ENCODE measurements at regions not wholly inside any gene's neighbourhood (a gene's known extent, or its start where the extent isn't known, plus 50 kb on each side); places are given as distances from the start of the nearest gene placed in this dataset.
A peak's percentile ranks its signal among the peaks of the same experiment; 100 is the strongest.

DNA sequence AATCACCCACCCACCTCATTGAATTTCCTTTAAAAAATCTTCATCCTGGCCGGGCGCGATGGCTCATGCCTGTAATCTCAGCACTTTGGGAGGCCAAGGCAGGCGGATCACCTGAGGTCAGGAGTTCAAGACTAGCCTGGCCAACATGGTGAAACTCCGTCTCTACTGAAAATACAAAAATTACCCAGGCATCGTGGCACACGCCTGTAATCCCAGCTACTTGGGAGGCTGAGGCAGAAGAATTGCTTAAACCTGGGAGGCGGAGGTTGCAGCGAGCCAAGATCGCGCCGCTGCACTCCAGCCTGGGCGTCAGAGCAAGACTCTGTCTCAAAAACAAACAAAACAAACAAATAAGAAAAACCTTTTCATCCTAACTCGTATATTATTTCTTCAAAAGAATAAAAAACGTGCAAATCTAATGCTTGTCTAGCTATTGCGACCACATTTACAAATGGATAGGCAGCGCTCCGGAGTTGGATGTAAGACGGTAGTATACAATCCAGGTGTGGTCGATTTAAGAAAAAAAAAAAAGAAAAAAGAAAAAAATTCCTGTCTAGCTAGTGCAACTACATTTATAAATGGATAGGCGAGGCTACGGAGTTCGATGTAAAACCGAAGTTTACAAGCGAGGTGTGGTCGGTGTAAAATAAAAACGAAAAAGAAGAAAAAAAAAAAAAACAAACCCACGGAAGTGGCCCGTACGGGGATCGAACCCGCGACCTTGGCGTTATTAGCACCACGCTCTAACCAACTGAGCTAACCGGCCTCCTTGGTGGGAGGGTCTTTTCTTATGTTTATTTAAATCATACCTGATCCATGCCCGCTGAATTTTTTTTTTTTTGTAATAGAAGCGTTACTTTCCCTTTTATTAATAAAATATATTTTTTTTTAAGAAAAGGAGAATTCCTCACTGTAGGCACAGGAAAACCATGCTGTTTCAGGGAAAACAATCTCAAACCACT, 70.7 kb upstream of the PRSS16 start (continued):
- TF ChIP-seq, protein P1, sequence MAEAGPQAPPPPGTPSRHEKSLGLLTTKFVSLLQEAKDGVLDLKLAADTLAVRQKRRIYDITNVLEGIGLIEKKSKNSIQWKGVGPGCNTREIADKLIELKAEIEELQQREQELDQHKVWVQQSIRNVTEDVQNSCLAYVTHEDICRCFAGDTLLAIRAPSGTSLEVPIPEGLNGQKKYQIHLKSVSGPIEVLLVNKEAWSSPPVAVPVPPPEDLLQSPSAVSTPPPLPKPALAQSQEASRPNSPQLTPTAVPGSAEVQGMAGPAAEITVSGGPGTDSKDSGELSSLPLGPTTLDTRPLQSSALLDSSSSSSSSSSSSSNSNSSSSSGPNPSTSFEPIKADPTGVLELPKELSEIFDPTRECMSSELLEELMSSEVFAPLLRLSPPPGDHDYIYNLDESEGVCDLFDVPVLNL (IDR thresholded peaks at IDR 0.05; ENCODE audit: low read depth, low read length), result no peak
- no peak for TF ChIP-seq POLR2AphosphoS2 (IDR thresholded peaks at IDR 0.05; ENCODE audit: low read depth, low read length)
- TF ChIP-seq TCF12 (IDR thresholded peaks at IDR 0.05; ENCODE audit: low read depth, low read length), result no peak
- TF ChIP-seq ZNF274 (IDR thresholded peaks at IDR 0.05; ENCODE audit: insufficient read depth, insufficient read length), result no peak
- 0 out of 2 replicates have a peak, but pooled peaks have one; percentile 13 for TF ChIP-seq RAD51 (IDR thresholded peaks at IDR 0.05)
- no peak for TF ChIP-seq BCL11A (IDR thresholded peaks at IDR 0.05; ENCODE audit: low read depth, low read length)
- TF ChIP-seq CHD2 (IDR thresholded peaks at IDR 0.05; ENCODE audit: borderline replicate concordance, low read depth, low read length), result no peak
- no peak for TF ChIP-seq TBL1XR1 (IDR thresholded peaks at IDR 0.05; ENCODE audit: low read depth, low read length)
- peak; percentile 61 for TF ChIP-seq RUNX3 (IDR thresholded peaks at IDR 0.05; ENCODE audit: low read length)
- TF ChIP-seq NR2C1 (IDR thresholded peaks at IDR 0.05), result no peak
- TF ChIP-seq, protein P2, sequence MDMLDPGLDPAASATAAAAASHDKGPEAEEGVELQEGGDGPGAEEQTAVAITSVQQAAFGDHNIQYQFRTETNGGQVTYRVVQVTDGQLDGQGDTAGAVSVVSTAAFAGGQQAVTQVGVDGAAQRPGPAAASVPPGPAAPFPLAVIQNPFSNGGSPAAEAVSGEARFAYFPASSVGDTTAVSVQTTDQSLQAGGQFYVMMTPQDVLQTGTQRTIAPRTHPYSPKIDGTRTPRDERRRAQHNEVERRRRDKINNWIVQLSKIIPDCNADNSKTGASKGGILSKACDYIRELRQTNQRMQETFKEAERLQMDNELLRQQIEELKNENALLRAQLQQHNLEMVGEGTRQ (IDR thresholded peaks at IDR 0.05; ENCODE audit: borderline replicate concordance, low read depth, low read length), result no peak
- no peak for TF ChIP-seq CHD4 (IDR thresholded peaks at IDR 0.05)
- TF ChIP-seq, protein P3, sequence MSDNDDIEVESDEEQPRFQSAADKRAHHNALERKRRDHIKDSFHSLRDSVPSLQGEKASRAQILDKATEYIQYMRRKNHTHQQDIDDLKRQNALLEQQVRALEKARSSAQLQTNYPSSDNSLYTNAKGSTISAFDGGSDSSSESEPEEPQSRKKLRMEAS (IDR thresholded peaks at IDR 0.05; ENCODE audit: low read depth, low read length), result no peak
- peak; percentile 74; the same call in 1 of the 2 replicates for TF ChIP-seq ZSCAN29 (IDR thresholded peaks at IDR 0.05)
- TF ChIP-seq ATF7 (IDR thresholded peaks at IDR 0.05; ENCODE audit: low read depth), result peak; percentile 46; the same call in 1 of the 2 replicates
- no peak for TF ChIP-seq RBBP5 (conservative IDR thresholded peaks at IDR 0.05)
- TF ChIP-seq, protein P4, sequence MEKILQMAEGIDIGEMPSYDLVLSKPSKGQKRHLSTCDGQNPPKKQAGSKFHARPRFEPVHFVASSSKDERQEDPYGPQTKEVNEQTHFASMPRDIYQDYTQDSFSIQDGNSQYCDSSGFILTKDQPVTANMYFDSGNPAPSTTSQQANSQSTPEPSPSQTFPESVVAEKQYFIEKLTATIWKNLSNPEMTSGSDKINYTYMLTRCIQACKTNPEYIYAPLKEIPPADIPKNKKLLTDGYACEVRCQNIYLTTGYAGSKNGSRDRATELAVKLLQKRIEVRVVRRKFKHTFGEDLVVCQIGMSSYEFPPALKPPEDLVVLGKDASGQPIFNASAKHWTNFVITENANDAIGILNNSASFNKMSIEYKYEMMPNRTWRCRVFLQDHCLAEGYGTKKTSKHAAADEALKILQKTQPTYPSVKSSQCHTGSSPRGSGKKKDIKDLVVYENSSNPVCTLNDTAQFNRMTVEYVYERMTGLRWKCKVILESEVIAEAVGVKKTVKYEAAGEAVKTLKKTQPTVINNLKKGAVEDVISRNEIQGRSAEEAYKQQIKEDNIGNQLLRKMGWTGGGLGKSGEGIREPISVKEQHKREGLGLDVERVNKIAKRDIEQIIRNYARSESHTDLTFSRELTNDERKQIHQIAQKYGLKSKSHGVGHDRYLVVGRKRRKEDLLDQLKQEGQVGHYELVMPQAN (conservative IDR thresholded peaks at IDR 0.05), result no peak
- no peak for TF ChIP-seq POLR2A (IDR thresholded peaks at IDR 0.05; ENCODE audit: low read depth, low read length)
- no peak for TF ChIP-seq SPI1 (IDR thresholded peaks at IDR 0.05; ENCODE audit: borderline replicate concordance, insufficient read depth, low read depth, low read length)
- no peak for TF ChIP-seq PML (IDR thresholded peaks at IDR 0.05; ENCODE audit: low read length)
- no peak for TF ChIP-seq TCF3 (IDR thresholded peaks at IDR 0.05; ENCODE audit: borderline replicate concordance, insufficient read depth, low read depth, low read length)
- no peak for TF ChIP-seq EGR1 (IDR thresholded peaks at IDR 0.05; ENCODE audit: borderline replicate concordance in 1 of 2, low read depth in 2 of 2, low read length in 2 of 2)
- no peak for TF ChIP-seq GATAD2B (conservative IDR thresholded peaks at IDR 0.05; ENCODE audit: low read depth)
- peak; percentile 94 for TF ChIP-seq SREBF2 (IDR thresholded peaks at IDR 0.05; ENCODE audit: low read length)
- TF ChIP-seq TARDBP (IDR thresholded peaks at IDR 0.05; ENCODE audit: borderline replicate concordance), result peak; percentile 92
- no peak for TF ChIP-seq SIN3A (IDR thresholded peaks at IDR 0.05; ENCODE audit: low read depth, low read length)
- no peak for TF ChIP-seq CEBPB (IDR thresholded peaks at IDR 0.05; ENCODE audit: borderline replicate concordance in 1 of 2, low read depth in 2 of 2, low read length in 2 of 2)
- TF ChIP-seq ESRRA (IDR thresholded peaks at IDR 0.05; ENCODE audit: low read length), result no peak
- peak; percentile 58 for TF ChIP-seq ZNF217 (IDR thresholded peaks at IDR 0.05)
